22Rv1 (cell line): ENCODE measurements at regions not wholly inside any gene's neighbourhood (a gene's known extent, or its start where the extent isn't known, plus 50 kb on each side); places are given as distances from the start of the nearest gene placed in this dataset.

ENCODE experiments used
- H3K27ac ChIP-seq: fragments of 450-650 bp; 2 replicates; pipeline ENCODE4 v1.5.1; 2017
- ZFX ChIP-seq: fragments of 450-650 bp; IDR thresholded peaks from 2 replicates; pipeline ENCODE4 v1.6.1; 2017; ENCODE audit warnings: antibody characterized with exemption, borderline replicate concordance
- TF ChIP-seq, protein P1 (sequence below): fragments of 450-650 bp; IDR thresholded peaks from 2 replicates; pipeline ENCODE4 v1.5.1; 2017; ENCODE audit warnings: mild to moderate bottlenecking

DNA sequence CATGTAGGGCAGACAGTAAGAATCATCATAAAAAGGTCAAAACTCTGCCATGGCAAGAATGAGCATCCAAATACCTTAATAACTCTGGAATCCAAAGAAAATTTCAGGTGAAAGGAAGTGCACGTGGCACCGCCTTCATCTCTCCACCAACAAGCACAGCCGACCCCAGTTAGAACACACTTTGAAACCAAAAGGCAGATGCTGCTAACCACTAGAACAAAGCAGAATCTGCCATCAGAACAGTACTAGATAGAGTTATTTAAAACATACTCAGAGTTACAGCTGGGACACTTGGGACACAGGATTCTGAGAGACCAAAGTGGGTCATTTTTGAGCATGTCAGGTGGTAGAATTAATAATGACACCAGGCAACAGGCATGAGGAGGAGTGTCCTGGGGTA, 106.7 kb upstream of the SOD1 start:
- no peak for TF ChIP-seq ZFX
- TF ChIP-seq, protein P1, sequence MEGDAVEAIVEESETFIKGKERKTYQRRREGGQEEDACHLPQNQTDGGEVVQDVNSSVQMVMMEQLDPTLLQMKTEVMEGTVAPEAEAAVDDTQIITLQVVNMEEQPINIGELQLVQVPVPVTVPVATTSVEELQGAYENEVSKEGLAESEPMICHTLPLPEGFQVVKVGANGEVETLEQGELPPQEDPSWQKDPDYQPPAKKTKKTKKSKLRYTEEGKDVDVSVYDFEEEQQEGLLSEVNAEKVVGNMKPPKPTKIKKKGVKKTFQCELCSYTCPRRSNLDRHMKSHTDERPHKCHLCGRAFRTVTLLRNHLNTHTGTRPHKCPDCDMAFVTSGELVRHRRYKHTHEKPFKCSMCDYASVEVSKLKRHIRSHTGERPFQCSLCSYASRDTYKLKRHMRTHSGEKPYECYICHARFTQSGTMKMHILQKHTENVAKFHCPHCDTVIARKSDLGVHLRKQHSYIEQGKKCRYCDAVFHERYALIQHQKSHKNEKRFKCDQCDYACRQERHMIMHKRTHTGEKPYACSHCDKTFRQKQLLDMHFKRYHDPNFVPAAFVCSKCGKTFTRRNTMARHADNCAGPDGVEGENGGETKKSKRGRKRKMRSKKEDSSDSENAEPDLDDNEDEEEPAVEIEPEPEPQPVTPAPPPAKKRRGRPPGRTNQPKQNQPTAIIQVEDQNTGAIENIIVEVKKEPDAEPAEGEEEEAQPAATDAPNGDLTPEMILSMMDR = no peak
- H3K27ac ChIP-seq = no peak overlapping the region

- no peak overlapping the region for H3K27ac ChIP-seq
- TF ChIP-seq, protein P1 = no peak
- no peak for TF ChIP-seq ZFX
Observed at GRCh38 chr21:31550070-31550469, 109.4 kb upstream of the SOD1 start.

- TF ChIP-seq ZFX = no peak
- TF ChIP-seq, protein P1 = no peak
- H3K27ac ChIP-seq = no peak overlapping the region
Observed at GRCh38 chr21:31548688-31549087, 110.8 kb upstream of the SOD1 start.

GRCh38 chr21:31546443-31547170, 112.9 kb upstream of the SOD1 start:
- no peak overlapping the region for H3K27ac ChIP-seq
- TF ChIP-seq, protein P1 = no peak
- TF ChIP-seq ZFX = no peak

DNA sequence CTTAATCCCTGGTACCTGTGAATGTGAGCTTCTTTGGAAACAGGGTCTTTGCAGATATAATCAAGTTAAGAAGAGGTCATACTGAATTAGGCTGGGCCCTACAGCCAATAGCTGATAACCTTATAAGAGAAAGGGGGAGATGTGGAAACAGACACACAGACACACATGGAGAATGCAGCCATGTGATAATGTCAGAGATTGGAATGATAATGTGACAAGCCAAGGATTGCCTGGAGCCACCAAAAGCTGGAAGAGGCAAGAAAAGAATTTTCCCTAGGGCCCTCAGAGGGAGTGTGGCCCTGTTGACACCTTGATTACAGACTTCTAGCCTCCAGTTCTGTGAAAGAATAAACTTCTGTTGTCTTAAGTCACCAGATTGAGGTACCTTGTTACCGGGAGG, 114.5 kb upstream of the SOD1 start:
- H3K27ac ChIP-seq = no peak overlapping the region
- TF ChIP-seq, protein P1 = no peak
- TF ChIP-seq ZFX = no peak

DNA sequence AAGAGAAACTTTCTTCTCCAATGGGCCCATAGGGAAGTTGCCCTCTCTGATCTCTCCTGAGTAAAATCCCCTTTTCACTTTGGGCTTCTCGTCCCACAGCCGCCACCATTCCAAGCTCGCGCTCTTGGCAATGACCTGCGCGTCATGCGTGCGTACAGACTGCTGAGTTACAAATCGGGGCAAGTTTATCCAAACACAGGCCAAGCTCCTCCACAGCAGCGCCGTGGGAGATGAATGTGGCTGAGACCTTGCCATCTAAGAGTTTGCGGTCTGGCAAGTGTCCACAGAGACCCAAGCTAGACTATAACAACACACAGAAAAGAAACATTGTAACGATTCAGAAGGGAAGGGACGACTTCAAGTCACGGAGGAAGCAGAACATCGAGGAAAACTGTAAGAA, 116.3 kb upstream of the SOD1 start:
- no peak overlapping the region for H3K27ac ChIP-seq
- no peak for TF ChIP-seq ZFX
- TF ChIP-seq, protein P1 = no peak

DNA sequence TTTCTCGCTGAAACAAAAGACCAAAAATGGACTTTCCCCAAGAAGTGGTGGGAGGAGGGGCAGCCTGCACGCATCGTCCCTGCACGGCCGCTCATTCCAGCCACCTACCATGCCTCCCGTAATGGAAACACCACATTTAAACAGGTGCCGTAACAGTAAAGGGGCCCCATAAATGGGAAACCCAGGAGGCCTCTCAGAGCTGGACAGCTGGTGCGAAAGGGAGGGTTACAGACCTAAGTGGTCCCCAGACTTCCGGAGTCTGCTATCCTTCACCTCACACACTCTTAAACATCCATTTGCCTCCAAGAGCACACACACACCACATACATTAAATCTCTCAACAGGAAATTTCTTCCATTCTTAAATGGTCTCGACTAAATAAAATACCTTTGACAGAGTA, 120.7 kb upstream of the SOD1 start:
- no peak overlapping the region for H3K27ac ChIP-seq
- no peak for TF ChIP-seq ZFX
- TF ChIP-seq, protein P1 = no peak
